ENCODE measurements at regions not wholly inside any gene's neighbourhood (a gene's known extent, or its start where the extent isn't known, plus 50 kb on each side); places are given as distances from the start of the nearest gene placed in this dataset.

DNA sequence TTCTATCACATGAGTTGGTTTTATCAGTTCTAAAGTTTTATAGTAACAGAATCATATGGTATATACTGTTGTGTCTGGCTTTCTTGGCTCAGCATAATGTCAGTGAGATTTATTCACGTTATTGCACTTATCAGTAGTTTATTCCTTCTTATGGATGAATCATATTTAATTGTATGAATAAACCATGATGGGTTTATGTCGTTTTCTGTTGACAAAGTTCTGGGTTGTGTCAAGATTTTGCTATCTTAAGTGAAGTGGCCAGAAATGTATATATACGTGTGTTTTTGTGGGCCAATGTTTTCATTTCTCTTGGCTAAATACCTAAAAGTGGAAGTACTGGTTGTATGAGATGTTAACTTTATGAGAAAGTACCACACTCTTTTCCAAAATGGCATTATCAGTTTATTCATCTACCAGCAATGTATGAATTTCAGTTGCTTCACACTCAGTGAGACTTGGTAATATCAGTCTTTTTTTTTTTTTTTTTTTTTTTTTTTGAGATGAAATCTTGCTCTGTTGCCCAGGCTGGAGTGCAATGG is 112.4 kb upstream of the DCBLD2 start:
- no peaks in the 10 kb centered on the region for H3K36me3 ChIP-seq (ENCODE audit: insufficient read depth, low read length, poor library complexity, severe bottlenecking)
- intact Hi-C loops (cut with micrococcal nuclease; ENCODE audit: unreplicated experiment): no loop called here
- TF ChIP-seq EZH2 (IDR thresholded peaks at IDR 0.05; ENCODE audit: borderline replicate concordance, low read depth, low read length, poor library complexity, severe bottlenecking): no peak
- TF ChIP-seq, protein P1, sequence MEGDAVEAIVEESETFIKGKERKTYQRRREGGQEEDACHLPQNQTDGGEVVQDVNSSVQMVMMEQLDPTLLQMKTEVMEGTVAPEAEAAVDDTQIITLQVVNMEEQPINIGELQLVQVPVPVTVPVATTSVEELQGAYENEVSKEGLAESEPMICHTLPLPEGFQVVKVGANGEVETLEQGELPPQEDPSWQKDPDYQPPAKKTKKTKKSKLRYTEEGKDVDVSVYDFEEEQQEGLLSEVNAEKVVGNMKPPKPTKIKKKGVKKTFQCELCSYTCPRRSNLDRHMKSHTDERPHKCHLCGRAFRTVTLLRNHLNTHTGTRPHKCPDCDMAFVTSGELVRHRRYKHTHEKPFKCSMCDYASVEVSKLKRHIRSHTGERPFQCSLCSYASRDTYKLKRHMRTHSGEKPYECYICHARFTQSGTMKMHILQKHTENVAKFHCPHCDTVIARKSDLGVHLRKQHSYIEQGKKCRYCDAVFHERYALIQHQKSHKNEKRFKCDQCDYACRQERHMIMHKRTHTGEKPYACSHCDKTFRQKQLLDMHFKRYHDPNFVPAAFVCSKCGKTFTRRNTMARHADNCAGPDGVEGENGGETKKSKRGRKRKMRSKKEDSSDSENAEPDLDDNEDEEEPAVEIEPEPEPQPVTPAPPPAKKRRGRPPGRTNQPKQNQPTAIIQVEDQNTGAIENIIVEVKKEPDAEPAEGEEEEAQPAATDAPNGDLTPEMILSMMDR (conservative IDR thresholded peaks at IDR 0.05; ENCODE audit: low read depth, low read length): no peak
- H3K27ac ChIP-seq (ENCODE audit: low read depth, low read length, poor library complexity, severe bottlenecking): no peak overlapping the region
- ChIA-PET POLR2A (ENCODE audit: low non-redundant PET) (no interaction called here), CTCF (no interaction called here)
- no peak overlapping the region for H3K4me3 ChIP-seq (ENCODE audit: low read depth, low read length, poor library complexity, severe bottlenecking)
- no peaks in the 10 kb centered on the region for H3K27me3 ChIP-seq (replicated peaks; ENCODE audit: insufficient read depth, low read depth, low read length, poor library complexity)
- no TSS peak for BruUV-seq (replicated peaks)
- H3K4me1 ChIP-seq (ENCODE audit: insufficient read depth, low read length, poor library complexity, severe bottlenecking): no peaks in the 10 kb centered on the region
- no peaks in the 10 kb centered on the region for H3K9me3 ChIP-seq (ENCODE audit: low read depth, low read length, poor library complexity, severe bottlenecking)
- no peak for DNase-seq (ENCODE audit: low spot score)

DNA sequence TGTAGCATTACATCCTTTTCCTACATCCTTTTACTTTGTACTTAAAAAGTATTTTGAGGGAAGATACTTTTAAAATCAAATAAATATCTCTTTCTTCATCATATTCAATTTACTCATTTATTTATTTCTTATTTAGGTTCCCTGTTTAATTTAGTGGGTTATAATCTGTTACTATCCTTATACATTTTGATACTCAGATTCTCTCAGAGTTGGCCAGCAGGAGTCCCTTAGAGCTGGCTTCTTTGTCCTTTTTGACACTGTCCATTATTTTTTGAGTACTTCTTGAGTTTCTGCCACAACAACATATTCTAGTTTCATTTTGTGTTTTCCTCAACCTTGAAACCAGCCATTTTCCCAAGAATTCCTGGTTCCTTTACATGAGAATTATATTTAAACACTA is 111.6 kb upstream of the DCBLD2 start:
- no peaks in the 10 kb centered on the region for H3K9me3 ChIP-seq (ENCODE audit: low read depth, low read length, poor library complexity, severe bottlenecking)
- no peak overlapping the region for H3K27ac ChIP-seq (ENCODE audit: low read depth, low read length, poor library complexity, severe bottlenecking)

DNA sequence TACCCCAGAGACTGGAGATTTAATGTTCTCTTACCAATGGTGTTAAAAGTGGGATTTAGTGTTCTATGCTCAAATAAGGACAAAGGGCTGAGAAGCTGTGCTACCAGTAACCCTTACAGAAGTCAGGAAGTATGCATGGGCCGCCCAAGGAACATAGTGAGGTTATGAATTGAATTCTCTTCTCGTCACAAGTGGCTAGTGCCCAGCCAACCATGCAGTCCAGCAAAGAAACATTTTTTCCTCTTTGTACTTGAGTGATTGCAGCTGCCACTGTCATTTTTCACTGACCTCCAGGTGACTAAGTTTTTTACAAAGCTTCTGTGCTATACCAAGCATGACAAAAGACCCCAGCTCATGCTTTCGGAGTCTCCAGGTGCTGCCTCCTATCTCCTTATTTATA is 110.6 kb upstream of the DCBLD2 start:
- Histone ChIP-seq H3K4me3 (ENCODE audit: low read depth, low read length, poor library complexity, severe bottlenecking) (no peak overlapping the region), H3K27ac (ENCODE audit: low read depth, low read length, poor library complexity, severe bottlenecking) (no peak overlapping the region), H3K9me3 (ENCODE audit: low read depth, low read length, poor library complexity, severe bottlenecking) (no peaks in the 10 kb centered on the region), H3K36me3 (ENCODE audit: insufficient read depth, low read length, poor library complexity, severe bottlenecking) (no peaks in the 10 kb centered on the region), H3K27me3 (replicated peaks; ENCODE audit: insufficient read depth, low read depth, low read length, poor library complexity) (no peaks in the 10 kb centered on the region), H3K4me1 (ENCODE audit: insufficient read depth, low read length, poor library complexity, severe bottlenecking) (peaks cover under 1% of the 10 kb centered on the region)
- no TSS peak for BruUV-seq (replicated peaks)
- ChIA-PET CTCF (no interaction called here), POLR2A (ENCODE audit: low non-redundant PET) (no interaction called here)
- DNase-seq (ENCODE audit: low spot score): no peak
- intact Hi-C loops (cut with micrococcal nuclease; ENCODE audit: unreplicated experiment): no loop called here
- no peak for TF ChIP-seq EZH2 (IDR thresholded peaks at IDR 0.05; ENCODE audit: borderline replicate concordance, low read depth, low read length, poor library complexity, severe bottlenecking)
- TF ChIP-seq, protein P1 (conservative IDR thresholded peaks at IDR 0.05; ENCODE audit: low read depth, low read length): no peak

More for the DNA sequence above, 111.6 kb upstream of the DCBLD2 start:
- no peak for TF ChIP-seq EZH2 (IDR thresholded peaks at IDR 0.05; ENCODE audit: borderline replicate concordance, low read depth, low read length, poor library complexity, severe bottlenecking)
- TF ChIP-seq, protein P1 (conservative IDR thresholded peaks at IDR 0.05; ENCODE audit: low read depth, low read length): no peak
- H3K27me3 ChIP-seq (replicated peaks; ENCODE audit: insufficient read depth, low read depth, low read length, poor library complexity): no peaks in the 10 kb centered on the region
- no TSS peak for BruUV-seq (replicated peaks)
- intact Hi-C loops (cut with micrococcal nuclease; ENCODE audit: unreplicated experiment): no loop called here
- CTCF ChIA-PET: no interaction called here
- no peaks in the 10 kb centered on the region for H3K36me3 ChIP-seq (ENCODE audit: insufficient read depth, low read length, poor library complexity, severe bottlenecking)
- POLR2A ChIA-PET (ENCODE audit: low non-redundant PET): no interaction called here
- no peaks in the 10 kb centered on the region for H3K4me1 ChIP-seq (ENCODE audit: insufficient read depth, low read length, poor library complexity, severe bottlenecking)
- H3K4me3 ChIP-seq (ENCODE audit: low read depth, low read length, poor library complexity, severe bottlenecking): no peak overlapping the region
- DNase-seq (ENCODE audit: low spot score): no peak
